NCI-H82 treated with DMSO at 0.1 percent for 48 hours (cell line): ENCODE measurements at regions not wholly inside any gene's neighbourhood (a gene's known extent, or its start where the extent isn't known, plus 50 kb on each side); places are given as distances from the start of the nearest gene placed in this dataset.
"Not testable (repeated sequence)": the region's sequence is repeated elsewhere in the genome, so short reads cannot be mapped to it uniquely, and the experiment has no call there.

ENCODE experiments used
- DNase-seq: peaks from one replicate; lab custom pipeline; 2025; ENCODE audit not compliant: unreplicated experiment; lab: John Stamatoyannopoulos, UW

- no peak for DNase-seq
Observed at GRCh38 chr12:102299731-102300130, 102.1 kb upstream of the PMCH start.

- DNase-seq: no peak
Observed at GRCh38 chr12:102298022-102298421, 100.4 kb upstream of the PMCH start.

GRCh38 chr12:102297412-102297811 lies 99.8 kb upstream of the PMCH start:
- DNase-seq: no peak

GRCh38 chr12:102294568-102294967 lies 96.9 kb upstream of the PMCH start:
- no peak for DNase-seq

GRCh38 chr12:102291498-102292440 lies 94.1 kb upstream of the PMCH start:
- DNase-seq: not testable (repeated sequence)

GRCh38 chr12:102289702-102290101 lies 92.1 kb upstream of the PMCH start:
- not testable (repeated sequence) for DNase-seq

- DNase-seq: no peak
Observed at GRCh38 chr12:102281231-102281630, 83.6 kb upstream of the PMCH start.

- not testable (repeated sequence) for DNase-seq
Observed at GRCh38 chr12:102255687-102256086, 58.1 kb upstream of the PMCH start.

- DNase-seq: not testable (repeated sequence)
Observed at GRCh38 chr12:102251005-102251404, 53.4 kb upstream of the PMCH start.

- no peak for DNase-seq
Observed at GRCh38 chr12:102249079-102249841, 51.6 kb upstream of the PMCH start.
